ENCODE measurements at regions not wholly inside any gene's neighbourhood (a gene's known extent, or its start where the extent isn't known, plus 50 kb on each side); places are given as distances from the start of the nearest gene placed in this dataset.

DNA sequence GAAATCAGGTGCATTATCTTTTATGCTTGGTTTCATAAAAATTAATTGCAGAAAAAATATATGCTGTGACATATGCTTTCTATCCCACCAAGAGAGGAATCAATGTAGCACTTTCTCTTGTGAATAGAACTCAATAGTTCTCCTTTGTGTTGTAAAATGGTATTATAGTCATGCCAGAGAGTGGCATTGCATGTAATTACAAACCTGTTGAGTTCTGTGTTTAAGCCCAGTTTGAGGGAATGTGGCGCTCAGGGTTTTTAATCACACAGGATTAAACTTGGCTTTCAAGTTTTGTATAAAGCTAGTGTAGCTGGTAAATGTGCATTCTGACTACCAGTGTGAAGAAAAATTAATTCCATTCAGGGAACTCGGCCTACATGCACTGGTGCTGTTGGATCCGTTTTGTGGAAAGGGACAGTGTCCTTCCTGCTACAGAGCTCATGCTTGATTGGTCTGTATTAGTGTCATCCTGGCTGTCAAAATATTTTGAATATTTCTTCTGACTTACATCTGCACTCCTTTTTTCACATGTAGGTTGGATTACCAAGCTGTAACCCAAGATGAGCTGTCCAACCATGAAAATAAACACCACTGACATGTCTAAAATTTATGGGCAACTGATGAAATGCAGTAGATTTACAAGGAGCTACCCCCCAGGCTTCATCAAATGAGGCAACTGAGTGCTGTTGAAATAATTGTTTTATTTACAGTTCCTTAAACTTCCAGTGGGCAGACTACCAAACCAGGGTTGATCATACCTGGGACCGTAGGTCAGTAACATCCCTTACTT, 80.3 kb downstream of the SLC4A3 start:
- Histone ChIP-seq H3K27ac (ENCODE audit: low read depth in 2 of 2, low read length in 2 of 2) (no peak overlapping the region), H3K9me3 (ENCODE audit: control insufficient read depth in 2 of 2, low read length in 2 of 2) (no peaks in the 10 kb centered on the region), H3K36me3 (ENCODE audit: control insufficient read depth in 2 of 2, insufficient read depth in 2 of 2, low read length in 2 of 2) (no peaks in the 10 kb centered on the region), H3K4me3 (ENCODE audit: low read length in 2 of 2) (no peak overlapping the region), H3K9ac (ENCODE audit: low read depth in 1 of 2, low read length in 2 of 2) (no peak overlapping the region), H3K4me1 (ENCODE audit: control insufficient read depth in 2 of 2, insufficient read depth in 2 of 2, low read length in 2 of 2) (no peaks in the 10 kb centered on the region), H3K27me3 (ENCODE audit: control insufficient read depth in 2 of 2, insufficient read depth in 2 of 2, low read length in 2 of 2) (no peaks in the 10 kb centered on the region)

DNA sequence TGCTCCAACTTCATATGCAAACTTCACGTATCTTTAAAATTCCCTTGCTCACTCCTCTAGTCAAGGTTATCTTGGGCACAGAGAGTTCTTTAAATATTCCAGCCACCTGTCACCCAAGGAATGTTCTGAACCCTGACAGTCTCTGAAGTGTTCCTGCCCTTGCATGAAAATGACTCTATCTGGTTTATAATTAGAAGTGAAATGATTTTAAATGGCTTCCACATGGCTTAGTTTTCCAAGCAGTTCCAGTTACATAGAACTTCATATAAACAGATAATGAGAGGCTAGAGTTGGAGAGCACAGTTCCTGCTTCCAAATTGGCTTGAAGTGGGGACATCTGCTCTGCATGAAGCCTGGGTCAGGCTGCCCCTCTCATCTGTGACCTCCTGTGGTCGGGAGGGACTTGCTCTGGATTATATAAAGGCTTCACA, 81.9 kb downstream of the SLC4A3 start:
- no peaks in the 10 kb centered on the region for H3K27me3 ChIP-seq (ENCODE audit: control insufficient read depth in 2 of 2, insufficient read depth in 2 of 2, low read length in 2 of 2)
- H3K4me3 ChIP-seq (ENCODE audit: low read length in 2 of 2), result no peak overlapping the region
- H3K9ac ChIP-seq (ENCODE audit: low read depth in 1 of 2, low read length in 2 of 2), result no peak overlapping the region
- no peaks in the 10 kb centered on the region for H3K9me3 ChIP-seq (ENCODE audit: control insufficient read depth in 2 of 2, low read length in 2 of 2)
- H3K36me3 ChIP-seq (ENCODE audit: control insufficient read depth in 2 of 2, insufficient read depth in 2 of 2, low read length in 2 of 2), result no peaks in the 10 kb centered on the region
- H3K4me1 ChIP-seq (ENCODE audit: control insufficient read depth in 2 of 2, insufficient read depth in 2 of 2, low read length in 2 of 2), result no peaks in the 10 kb centered on the region
- H3K27ac ChIP-seq (ENCODE audit: low read depth in 2 of 2, low read length in 2 of 2), result no peak overlapping the region

DNA sequence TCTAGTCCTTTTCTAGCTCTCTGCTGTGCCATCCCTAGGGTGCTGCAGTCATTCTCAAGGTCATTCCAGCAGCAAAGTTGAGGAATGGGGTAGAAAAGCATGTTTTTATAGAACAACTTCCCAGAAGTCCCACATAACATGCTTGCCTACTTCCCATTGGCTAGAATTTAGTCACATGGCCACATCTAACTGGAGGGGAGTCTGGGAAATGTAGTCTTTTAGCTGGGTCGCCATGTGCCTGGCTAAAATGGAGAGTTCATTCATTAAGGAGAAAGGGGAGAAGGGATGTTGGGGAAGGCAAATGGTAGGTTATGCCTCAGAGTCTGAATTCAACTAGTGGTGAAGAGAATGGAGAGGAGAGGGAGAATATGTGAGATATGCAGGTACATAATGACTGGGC, 85.7 kb downstream of the SLC4A3 start:
- Histone ChIP-seq H3K9ac (ENCODE audit: low read depth in 1 of 2, low read length in 2 of 2) (no peak overlapping the region), H3K36me3 (ENCODE audit: control insufficient read depth in 2 of 2, insufficient read depth in 2 of 2, low read length in 2 of 2) (no peaks in the 10 kb centered on the region)

DNA sequence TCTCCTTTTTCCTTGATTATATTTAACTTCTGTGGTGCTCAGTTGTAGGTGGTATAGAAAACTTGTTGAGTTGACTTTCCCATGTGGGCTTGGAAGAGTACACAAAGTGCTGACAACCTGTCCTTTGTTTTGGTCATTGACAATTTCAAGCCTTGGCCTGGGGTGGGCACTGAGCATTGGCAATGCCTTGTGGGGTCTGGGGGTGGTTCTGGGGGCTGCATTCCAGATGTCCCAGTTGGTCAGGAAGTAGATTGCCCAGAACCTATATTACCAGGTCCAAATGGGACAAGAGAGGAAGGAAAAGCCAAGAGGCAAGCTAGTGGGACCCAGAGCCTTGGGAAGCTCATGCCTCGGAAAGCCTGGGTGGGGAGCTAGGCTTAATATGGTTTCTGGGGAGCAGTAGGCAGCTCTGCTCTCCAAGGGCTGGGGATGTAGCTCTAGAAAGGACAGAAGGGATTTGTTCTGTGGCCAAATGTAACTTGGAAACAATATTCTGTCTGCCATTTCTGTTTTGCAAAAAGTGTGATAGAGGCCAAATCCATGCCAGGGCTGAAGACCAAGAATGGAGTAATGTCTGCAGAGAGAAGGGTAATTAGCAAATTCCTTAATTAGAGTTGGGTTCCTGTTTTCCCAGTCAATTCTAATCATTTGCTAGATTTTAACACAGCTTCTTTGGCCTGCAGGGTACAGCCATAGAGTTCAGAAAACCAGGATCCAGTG, 87.4 kb downstream of the SLC4A3 start:
- no peaks in the 10 kb centered on the region for H3K9me3 ChIP-seq (ENCODE audit: control insufficient read depth in 2 of 2, low read length in 2 of 2)
- no peaks in the 10 kb centered on the region for H3K4me1 ChIP-seq (ENCODE audit: control insufficient read depth in 2 of 2, insufficient read depth in 2 of 2, low read length in 2 of 2)
- H3K9ac ChIP-seq (ENCODE audit: low read depth in 1 of 2, low read length in 2 of 2), result no peak overlapping the region
- H3K4me3 ChIP-seq (ENCODE audit: low read length in 2 of 2), result no peak overlapping the region
- H3K36me3 ChIP-seq (ENCODE audit: control insufficient read depth in 2 of 2, insufficient read depth in 2 of 2, low read length in 2 of 2), result no peaks in the 10 kb centered on the region
- no peaks in the 10 kb centered on the region for H3K27me3 ChIP-seq (ENCODE audit: control insufficient read depth in 2 of 2, insufficient read depth in 2 of 2, low read length in 2 of 2)
- no peak overlapping the region for H3K27ac ChIP-seq (ENCODE audit: low read depth in 2 of 2, low read length in 2 of 2)

More for the DNA sequence above, 85.7 kb downstream of the SLC4A3 start:
- no peaks in the 10 kb centered on the region for H3K9me3 ChIP-seq (ENCODE audit: control insufficient read depth in 2 of 2, low read length in 2 of 2)
- H3K4me1 ChIP-seq (ENCODE audit: control insufficient read depth in 2 of 2, insufficient read depth in 2 of 2, low read length in 2 of 2), result no peaks in the 10 kb centered on the region
- H3K27ac ChIP-seq (ENCODE audit: low read depth in 2 of 2, low read length in 2 of 2), result no peak overlapping the region
- H3K27me3 ChIP-seq (ENCODE audit: control insufficient read depth in 2 of 2, insufficient read depth in 2 of 2, low read length in 2 of 2), result no peaks in the 10 kb centered on the region
- no peak overlapping the region for H3K4me3 ChIP-seq (ENCODE audit: low read length in 2 of 2)

DNA sequence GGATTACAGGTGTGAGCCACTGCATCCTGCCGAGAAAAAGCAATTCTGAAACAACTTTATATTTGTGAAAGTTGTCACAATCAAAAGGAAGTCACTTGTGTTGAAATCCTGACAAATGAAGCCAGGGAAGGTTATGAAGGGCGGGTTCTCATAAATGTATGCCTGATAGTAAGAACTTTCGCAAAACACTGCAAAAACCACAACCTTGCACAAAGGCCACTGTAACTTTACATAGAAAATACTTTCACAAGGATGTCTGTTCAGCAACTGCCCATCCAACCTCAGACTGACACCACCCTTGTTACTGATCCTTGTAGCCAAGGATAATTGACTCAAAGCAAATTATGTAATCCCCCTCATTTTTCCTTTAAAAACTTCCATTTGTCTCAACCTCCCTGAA, 90.6 kb downstream of the SLC4A3 start:
- Histone ChIP-seq H3K9ac (ENCODE audit: low read depth in 1 of 2, low read length in 2 of 2) (no peak overlapping the region), H3K9me3 (ENCODE audit: control insufficient read depth in 2 of 2, low read length in 2 of 2) (no peaks in the 10 kb centered on the region), H3K27ac (ENCODE audit: low read depth in 2 of 2, low read length in 2 of 2) (no peak overlapping the region), H3K27me3 (ENCODE audit: control insufficient read depth in 2 of 2, insufficient read depth in 2 of 2, low read length in 2 of 2) (no peaks in the 10 kb centered on the region), H3K4me1 (ENCODE audit: control insufficient read depth in 2 of 2, insufficient read depth in 2 of 2, low read length in 2 of 2) (no peaks in the 10 kb centered on the region), H3K36me3 (ENCODE audit: control insufficient read depth in 2 of 2, insufficient read depth in 2 of 2, low read length in 2 of 2) (no peaks in the 10 kb centered on the region), H3K4me3 (ENCODE audit: low read length in 2 of 2) (no peak overlapping the region)

GRCh38 chr2:219719521-219719920, 92.1 kb downstream of the SLC4A3 start:
- no peaks in the 10 kb centered on the region for H3K36me3 ChIP-seq (ENCODE audit: control insufficient read depth in 2 of 2, insufficient read depth in 2 of 2, low read length in 2 of 2)
- no peak overlapping the region for H3K9ac ChIP-seq (ENCODE audit: low read depth in 1 of 2, low read length in 2 of 2)
- no peaks in the 10 kb centered on the region for H3K4me1 ChIP-seq (ENCODE audit: control insufficient read depth in 2 of 2, insufficient read depth in 2 of 2, low read length in 2 of 2)
- H3K9me3 ChIP-seq (ENCODE audit: control insufficient read depth in 2 of 2, low read length in 2 of 2), result no peaks in the 10 kb centered on the region
- H3K27me3 ChIP-seq (ENCODE audit: control insufficient read depth in 2 of 2, insufficient read depth in 2 of 2, low read length in 2 of 2), result no peaks in the 10 kb centered on the region
- H3K27ac ChIP-seq (ENCODE audit: low read depth in 2 of 2, low read length in 2 of 2), result no peak overlapping the region
- no peak overlapping the region for H3K4me3 ChIP-seq (ENCODE audit: low read length in 2 of 2)

DNA sequence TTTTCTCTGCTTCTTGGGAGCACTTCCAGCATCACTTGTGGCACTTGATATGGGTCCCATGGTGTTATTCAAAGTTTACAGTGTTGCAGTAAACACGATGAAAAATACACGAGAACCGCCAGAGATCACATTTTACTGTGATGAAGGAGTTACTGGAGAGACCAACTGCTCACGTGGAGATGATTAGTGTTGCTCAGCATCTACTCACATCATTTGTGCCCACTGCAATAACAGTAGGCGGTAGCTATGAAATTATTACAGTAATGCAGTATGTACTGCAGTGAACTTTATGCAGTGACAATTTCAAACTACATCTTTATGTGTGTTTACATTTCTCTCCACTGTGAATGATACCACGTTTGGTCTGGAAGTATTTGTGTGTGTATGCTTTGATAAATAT, 93.5 kb downstream of the SLC4A3 start:
- Histone ChIP-seq H3K36me3 (ENCODE audit: control insufficient read depth in 2 of 2, insufficient read depth in 2 of 2, low read length in 2 of 2) (no peaks in the 10 kb centered on the region), H3K4me3 (ENCODE audit: low read length in 2 of 2) (no peak overlapping the region), H3K27ac (ENCODE audit: low read depth in 2 of 2, low read length in 2 of 2) (no peak overlapping the region), H3K9me3 (ENCODE audit: control insufficient read depth in 2 of 2, low read length in 2 of 2) (no peaks in the 10 kb centered on the region), H3K9ac (ENCODE audit: low read depth in 1 of 2, low read length in 2 of 2) (no peak overlapping the region), H3K27me3 (ENCODE audit: control insufficient read depth in 2 of 2, insufficient read depth in 2 of 2, low read length in 2 of 2) (no peaks in the 10 kb centered on the region), H3K4me1 (ENCODE audit: control insufficient read depth in 2 of 2, insufficient read depth in 2 of 2, low read length in 2 of 2) (no peaks in the 10 kb centered on the region)

- Histone ChIP-seq H3K27ac (ENCODE audit: low read depth in 2 of 2, low read length in 2 of 2) (no peak overlapping the region), H3K9me3 (ENCODE audit: control insufficient read depth in 2 of 2, low read length in 2 of 2) (no peaks in the 10 kb centered on the region), H3K4me3 (ENCODE audit: low read length in 2 of 2) (no peak overlapping the region), H3K4me1 (ENCODE audit: control insufficient read depth in 2 of 2, insufficient read depth in 2 of 2, low read length in 2 of 2) (no peaks in the 10 kb centered on the region), H3K9ac (ENCODE audit: low read depth in 1 of 2, low read length in 2 of 2) (no peak overlapping the region), H3K36me3 (ENCODE audit: control insufficient read depth in 2 of 2, insufficient read depth in 2 of 2, low read length in 2 of 2) (no peaks in the 10 kb centered on the region), H3K27me3 (ENCODE audit: control insufficient read depth in 2 of 2, insufficient read depth in 2 of 2, low read length in 2 of 2) (no peaks in the 10 kb centered on the region)
These were observed 94.9 kb downstream of the SLC4A3 start for GRCh38 chr2:219722276-219722879.

DNA sequence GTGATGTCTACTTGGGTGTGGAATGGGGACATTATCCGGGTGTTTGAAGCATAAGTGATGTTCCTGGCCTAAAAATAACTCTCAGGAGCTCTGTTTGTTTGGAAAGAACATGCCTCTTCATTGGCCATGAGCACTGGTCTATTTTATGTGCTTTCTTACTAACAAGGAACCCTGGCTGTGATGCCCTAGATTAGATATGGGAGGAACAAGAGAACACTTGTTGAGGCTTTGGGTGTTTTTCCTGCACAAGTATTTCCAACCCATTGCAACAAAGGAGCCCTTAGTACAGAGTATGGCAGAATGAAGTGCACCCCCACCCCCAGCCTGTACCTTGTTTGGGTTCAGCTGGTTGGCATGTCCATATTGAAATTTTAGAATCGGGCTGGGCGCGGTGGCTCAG, 95.9 kb downstream of the SLC4A3 start:
- H3K27ac ChIP-seq (ENCODE audit: low read depth in 2 of 2, low read length in 2 of 2), result no peak overlapping the region
- no peaks in the 10 kb centered on the region for H3K27me3 ChIP-seq (ENCODE audit: control insufficient read depth in 2 of 2, insufficient read depth in 2 of 2, low read length in 2 of 2)
- H3K9me3 ChIP-seq (ENCODE audit: control insufficient read depth in 2 of 2, low read length in 2 of 2), result no peaks in the 10 kb centered on the region
- H3K9ac ChIP-seq (ENCODE audit: low read depth in 1 of 2, low read length in 2 of 2), result no peak overlapping the region
- H3K4me1 ChIP-seq (ENCODE audit: control insufficient read depth in 2 of 2, insufficient read depth in 2 of 2, low read length in 2 of 2), result no peaks in the 10 kb centered on the region
- no peak overlapping the region for H3K4me3 ChIP-seq (ENCODE audit: low read length in 2 of 2)
- H3K36me3 ChIP-seq (ENCODE audit: control insufficient read depth in 2 of 2, insufficient read depth in 2 of 2, low read length in 2 of 2), result no peaks in the 10 kb centered on the region

GRCh38 chr2:219724628-219725027, 97.2 kb downstream of the SLC4A3 start:
- no peak overlapping the region for H3K9ac ChIP-seq (ENCODE audit: low read depth in 1 of 2, low read length in 2 of 2)

More at GRCh38 chr2:219724628-219725027, 97.2 kb downstream of the SLC4A3 start:
- Histone ChIP-seq H3K4me3 (ENCODE audit: low read length in 2 of 2) (no peak overlapping the region), H3K27me3 (ENCODE audit: control insufficient read depth in 2 of 2, insufficient read depth in 2 of 2, low read length in 2 of 2) (peaks cover 0 to 3% of the 10 kb centered on the region in 2 donors), H3K9me3 (ENCODE audit: control insufficient read depth in 2 of 2, low read length in 2 of 2) (no peaks in the 10 kb centered on the region), H3K36me3 (ENCODE audit: control insufficient read depth in 2 of 2, insufficient read depth in 2 of 2, low read length in 2 of 2) (no peaks in the 10 kb centered on the region), H3K27ac (ENCODE audit: low read depth in 2 of 2, low read length in 2 of 2) (no peak overlapping the region), H3K4me1 (ENCODE audit: control insufficient read depth in 2 of 2, insufficient read depth in 2 of 2, low read length in 2 of 2) (no peaks in the 10 kb centered on the region)

Measured in mucosa of rectum (tissue), 2 donors.